ENCODE measurements at regions not wholly inside any gene's neighbourhood (a gene's known extent, or its start where the extent isn't known, plus 50 kb on each side); places are given as distances from the start of the nearest gene placed in this dataset.

- H3K27ac ChIP-seq (ENCODE audit: low read length, poor library complexity, severe bottlenecking): no peak overlapping the region
- H2BK12ac ChIP-seq (ENCODE audit: low read length in 2 of 2): no peak overlapping the region
- no peak overlapping the region for H3K23ac ChIP-seq (ENCODE audit: low read length in 2 of 2)
- peaks cover 3% of the 10 kb centered on the region for H3K4me1 ChIP-seq (ENCODE audit: control insufficient read depth, insufficient read depth, low read depth, low read length)
- H2AK5ac ChIP-seq (ENCODE audit: low read length, severe bottlenecking): no peak overlapping the region
- no peak overlapping the region for H2BK15ac ChIP-seq (ENCODE audit: low read depth, poor library complexity, severe bottlenecking)
- H3K14ac ChIP-seq (ENCODE audit: low read length in 2 of 2): no peak overlapping the region
- H2BK5ac ChIP-seq (ENCODE audit: low read depth, low read length, poor library complexity, severe bottlenecking): no peak overlapping the region
- no peak overlapping the region for H4K91ac ChIP-seq (ENCODE audit: low read length)
- H3K9me3 ChIP-seq (ENCODE audit: control insufficient read depth, low read length): no peaks in the 10 kb centered on the region
- H2AFZ ChIP-seq (ENCODE audit: low read depth, low read length): no peak overlapping the region
- no peak overlapping the region for H4K8ac ChIP-seq (ENCODE audit: low read length)
- no peak overlapping the region for H3K18ac ChIP-seq (ENCODE audit: low read depth in 1 of 2, low read length in 2 of 2)
- no peak for DNase-seq
- no peaks in the 10 kb centered on the region for H3K27me3 ChIP-seq (ENCODE audit: control insufficient read depth in 1 of 2, insufficient read depth in 1 of 2, low read length in 2 of 2)
- H3K79me1 ChIP-seq (replicated peaks; ENCODE audit: low read length, poor library complexity, severe bottlenecking): no peaks in the 10 kb centered on the region
- H3K4me2 ChIP-seq (ENCODE audit: low read length, poor library complexity, severe bottlenecking): no peak overlapping the region
- H3K9ac ChIP-seq (ENCODE audit: low read length): no peak overlapping the region
- H3K4ac ChIP-seq (ENCODE audit: low read depth in 1 of 2, low read length in 2 of 2): no peak overlapping the region
- H3K4me3 ChIP-seq (ENCODE audit: insufficient read depth in 1 of 2, low read depth in 1 of 2, low read length in 2 of 2): no peak overlapping the region
- H3K36me3 ChIP-seq (ENCODE audit: control insufficient read depth in 1 of 2, insufficient read depth in 2 of 2, low read depth in 1 of 2, low read length in 2 of 2): no peaks in the 10 kb centered on the region
- WGBS: 89% methylated on average over 5 of the region's 6 CpGs
- no peak overlapping the region for H2BK120ac ChIP-seq (ENCODE audit: low read depth, low read length)
Observed at GRCh38 chr6:14453712-14454472, 336.3 kb downstream of the CD83 start.

- Histone ChIP-seq H2BK5ac (ENCODE audit: low read depth, low read length, poor library complexity, severe bottlenecking) (no peak overlapping the region), H4K8ac (ENCODE audit: low read length) (no peak overlapping the region), H3K79me1 (replicated peaks; ENCODE audit: low read length, poor library complexity, severe bottlenecking) (no peaks in the 10 kb centered on the region), H3K9me3 (ENCODE audit: control insufficient read depth, low read length) (no peaks in the 10 kb centered on the region), H2AFZ (ENCODE audit: low read depth, low read length) (no peak overlapping the region), H2AK5ac (ENCODE audit: low read length, severe bottlenecking) (no peak overlapping the region), H3K23ac (ENCODE audit: low read length in 2 of 2) (no peak overlapping the region), H3K27me3 (ENCODE audit: control insufficient read depth in 1 of 2, insufficient read depth in 1 of 2, low read length in 2 of 2) (no peaks in the 10 kb centered on the region), H3K27ac (ENCODE audit: low read length, poor library complexity, severe bottlenecking) (no peak overlapping the region), H3K18ac (ENCODE audit: low read depth in 1 of 2, low read length in 2 of 2) (no peak overlapping the region), H3K9ac (ENCODE audit: low read length) (no peak overlapping the region), H2BK12ac (ENCODE audit: low read length in 2 of 2) (no peak overlapping the region), H3K4me1 (ENCODE audit: control insufficient read depth, insufficient read depth, low read depth, low read length) (peaks cover 3% of the 10 kb centered on the region), H3K14ac (ENCODE audit: low read length in 2 of 2) (no peak overlapping the region), H3K4me3 (ENCODE audit: insufficient read depth in 1 of 2, low read depth in 1 of 2, low read length in 2 of 2) (no peak overlapping the region), H3K4me2 (ENCODE audit: low read length, poor library complexity, severe bottlenecking) (no peak overlapping the region), H2BK15ac (ENCODE audit: low read depth, poor library complexity, severe bottlenecking) (no peak overlapping the region), H2BK120ac (ENCODE audit: low read depth, low read length) (no peak overlapping the region), H3K4ac (ENCODE audit: low read depth in 1 of 2, low read length in 2 of 2) (no peak overlapping the region), H3K36me3 (ENCODE audit: control insufficient read depth in 1 of 2, insufficient read depth in 2 of 2, low read depth in 1 of 2, low read length in 2 of 2) (no peaks in the 10 kb centered on the region), H4K91ac (ENCODE audit: low read length) (no peak overlapping the region)
- no peak for DNase-seq
- WGBS: 91% methylated on average over 4 of the region's 4 CpGs
Observed at GRCh38 chr6:14454473-14454775, 336.9 kb downstream of the CD83 start.

- no peaks in the 10 kb centered on the region for H3K9me3 ChIP-seq (ENCODE audit: control insufficient read depth, low read length)
- H3K4me1 ChIP-seq (ENCODE audit: control insufficient read depth, insufficient read depth, low read depth, low read length): peaks cover 3% of the 10 kb centered on the region
- H3K27ac ChIP-seq (ENCODE audit: low read length, poor library complexity, severe bottlenecking): no peak overlapping the region
- H3K27me3 ChIP-seq (ENCODE audit: control insufficient read depth in 1 of 2, insufficient read depth in 1 of 2, low read length in 2 of 2): no peaks in the 10 kb centered on the region
- H3K23ac ChIP-seq (ENCODE audit: low read length in 2 of 2): no peak overlapping the region
- H2BK5ac ChIP-seq (ENCODE audit: low read depth, low read length, poor library complexity, severe bottlenecking): no peak overlapping the region
- no peak overlapping the region for H3K4me2 ChIP-seq (ENCODE audit: low read length, poor library complexity, severe bottlenecking)
- H2AK5ac ChIP-seq (ENCODE audit: low read length, severe bottlenecking): no peak overlapping the region
- H2BK12ac ChIP-seq (ENCODE audit: low read length in 2 of 2): no peak overlapping the region
- H4K91ac ChIP-seq (ENCODE audit: low read length): no peak overlapping the region
- no peak overlapping the region for H3K4me3 ChIP-seq (ENCODE audit: insufficient read depth in 1 of 2, low read depth in 1 of 2, low read length in 2 of 2)
- no peak for DNase-seq
- no peak overlapping the region for H2AFZ ChIP-seq (ENCODE audit: low read depth, low read length)
- WGBS: 87% methylated on average over 3 of the region's 3 CpGs
- no peaks in the 10 kb centered on the region for H3K36me3 ChIP-seq (ENCODE audit: control insufficient read depth in 1 of 2, insufficient read depth in 2 of 2, low read depth in 1 of 2, low read length in 2 of 2)
- H2BK15ac ChIP-seq (ENCODE audit: low read depth, poor library complexity, severe bottlenecking): no peak overlapping the region
- H2BK120ac ChIP-seq (ENCODE audit: low read depth, low read length): no peak overlapping the region
- H3K9ac ChIP-seq (ENCODE audit: low read length): no peak overlapping the region
- no peak overlapping the region for H3K14ac ChIP-seq (ENCODE audit: low read length in 2 of 2)
- no peak overlapping the region for H3K18ac ChIP-seq (ENCODE audit: low read depth in 1 of 2, low read length in 2 of 2)
- no peak overlapping the region for H4K8ac ChIP-seq (ENCODE audit: low read length)
- H3K79me1 ChIP-seq (replicated peaks; ENCODE audit: low read length, poor library complexity, severe bottlenecking): no peaks in the 10 kb centered on the region
- no peak overlapping the region for H3K4ac ChIP-seq (ENCODE audit: low read depth in 1 of 2, low read length in 2 of 2)
Observed at GRCh38 chr6:14455427-14455826, 337.9 kb downstream of the CD83 start.

GRCh38 chr6:14455876-14456648 lies 338.5 kb downstream of the CD83 start:
- WGBS: 87% methylated on average over 4 of the region's 8 CpGs
- Histone ChIP-seq H3K79me1 (replicated peaks; ENCODE audit: low read length, poor library complexity, severe bottlenecking) (no peaks in the 10 kb centered on the region), H3K27me3 (ENCODE audit: control insufficient read depth in 1 of 2, insufficient read depth in 1 of 2, low read length in 2 of 2) (no peaks in the 10 kb centered on the region), H3K9me3 (ENCODE audit: control insufficient read depth, low read length) (no peaks in the 10 kb centered on the region), H2AK5ac (ENCODE audit: low read length, severe bottlenecking) (no peak overlapping the region), H2BK5ac (ENCODE audit: low read depth, low read length, poor library complexity, severe bottlenecking) (no peak overlapping the region), H3K23ac (ENCODE audit: low read length in 2 of 2) (no peak overlapping the region), H2BK120ac (ENCODE audit: low read depth, low read length) (no peak overlapping the region), H3K36me3 (ENCODE audit: control insufficient read depth in 1 of 2, insufficient read depth in 2 of 2, low read depth in 1 of 2, low read length in 2 of 2) (no peaks in the 10 kb centered on the region), H2BK15ac (ENCODE audit: low read depth, poor library complexity, severe bottlenecking) (no peak overlapping the region), H4K91ac (ENCODE audit: low read length) (no peak overlapping the region), H2AFZ (ENCODE audit: low read depth, low read length) (no peak overlapping the region), H3K4ac (ENCODE audit: low read depth in 1 of 2, low read length in 2 of 2) (no peak overlapping the region), H3K9ac (ENCODE audit: low read length) (no peak overlapping the region), H3K14ac (ENCODE audit: low read length in 2 of 2) (no peak overlapping the region), H4K8ac (ENCODE audit: low read length) (no peak overlapping the region), H3K27ac (ENCODE audit: low read length, poor library complexity, severe bottlenecking) (no peak overlapping the region), H3K4me2 (ENCODE audit: low read length, poor library complexity, severe bottlenecking) (no peak overlapping the region), H3K4me3 (ENCODE audit: insufficient read depth in 1 of 2, low read depth in 1 of 2, low read length in 2 of 2) (no peak overlapping the region), H3K18ac (ENCODE audit: low read depth in 1 of 2, low read length in 2 of 2) (no peak overlapping the region), H3K4me1 (ENCODE audit: control insufficient read depth, insufficient read depth, low read depth, low read length) (peaks cover 3% of the 10 kb centered on the region), H2BK12ac (ENCODE audit: low read length in 2 of 2) (peak overlapping the region in 1 of 2 experiments; percentile 39)
- DNase-seq: no peak

Data from mesenchymal stem cell (in vitro differentiated cells and primary cell).